ENCODE measurements at regions not wholly inside any gene's neighbourhood (a gene's known extent, or its start where the extent isn't known, plus 50 kb on each side); places are given as distances from the start of the nearest gene placed in this dataset.

- H3K27me3 Mint-ChIP-seq (ENCODE audit: insufficient read depth) = no peaks in the 10 kb centered on the region
- Histone ChIP-seq H3K27me3 (ENCODE audit: control insufficient read depth, insufficient read depth, low read length, poor library complexity, severe bottlenecking) (no peaks in the 10 kb centered on the region), H3K36me3 (ENCODE audit: control insufficient read depth, insufficient read depth, low read length) (no peaks in the 10 kb centered on the region), H3K4me3 (ENCODE audit: low read length) (no peak overlapping the region), H3K4me1 (ENCODE audit: control insufficient read depth, insufficient read depth, low read length) (no peaks in the 10 kb centered on the region), H3K9me3 (ENCODE audit: control insufficient read depth, low read length) (no peaks in the 10 kb centered on the region), H3K27ac (ENCODE audit: low read depth, low read length) (no peak overlapping the region), H3K9ac (ENCODE audit: extremely low read depth, low read length, poor library complexity, severe bottlenecking) (no peak overlapping the region)
- TF ChIP-seq CTCF (conservative IDR thresholded peaks at IDR 0.05) = no peak
- no peak overlapping the region for H3K4me3 Mint-ChIP-seq
- H3K9me3 Mint-ChIP-seq = no peaks in the 10 kb centered on the region
- 90% methylated on average over 4 of the region's 4 CpGs; no CpG with 5 or more reads in 1 of the 2 experiments for WGBS, 2 experiments (ENCODE audit: insufficient coverage in 1 of 2, insufficient read length in 1 of 2)
- no peak for DNase-seq
- no peaks in the 10 kb centered on the region for H3K4me1 Mint-ChIP-seq
- no peaks in the 10 kb centered on the region for H3K36me3 Mint-ChIP-seq (ENCODE audit: low read depth)
- H3K27ac Mint-ChIP-seq = no peak overlapping the region
Measured at GRCh38 chr13:108558489-108558888, 70.9 kb upstream of the MYO16 start.

- H3K4me1 ChIP-seq (ENCODE audit: control insufficient read depth, insufficient read depth, low read length) = no peaks in the 10 kb centered on the region
- Mint-ChIP-seq H3K4me3 (no peak overlapping the region), H3K27ac (no peak overlapping the region), H3K36me3 (ENCODE audit: low read depth) (no peaks in the 10 kb centered on the region), H3K9me3 (no peaks in the 10 kb centered on the region), H3K4me1 (no peaks in the 10 kb centered on the region), H3K27me3 (ENCODE audit: insufficient read depth) (no peaks in the 10 kb centered on the region)
- H3K27me3 ChIP-seq (ENCODE audit: control insufficient read depth, insufficient read depth, low read length, poor library complexity, severe bottlenecking) = no peaks in the 10 kb centered on the region
- no peak overlapping the region for H3K27ac ChIP-seq (ENCODE audit: low read depth, low read length)
- H3K4me3 ChIP-seq (ENCODE audit: low read length) = no peak overlapping the region
- DNase-seq = no peak
- H3K36me3 ChIP-seq (ENCODE audit: control insufficient read depth, insufficient read depth, low read length) = no peaks in the 10 kb centered on the region
- H3K9me3 ChIP-seq (ENCODE audit: control insufficient read depth, low read length) = no peaks in the 10 kb centered on the region
- no peak for TF ChIP-seq CTCF (conservative IDR thresholded peaks at IDR 0.05)
- H3K9ac ChIP-seq (ENCODE audit: extremely low read depth, low read length, poor library complexity, severe bottlenecking) = no peak overlapping the region
- 86 to 95% methylated on average over 2 of the region's 3 CpGs for WGBS, 2 experiments (ENCODE audit: insufficient coverage in 1 of 2, insufficient read length in 1 of 2)
Measured at GRCh38 chr13:108560093-108560492, 69.3 kb upstream of the MYO16 start.

- no peak overlapping the region for H3K4me3 ChIP-seq (ENCODE audit: low read length)
- H3K27ac Mint-ChIP-seq = no peak overlapping the region
- no peaks in the 10 kb centered on the region for H3K4me1 ChIP-seq (ENCODE audit: control insufficient read depth, insufficient read depth, low read length)
- no peaks in the 10 kb centered on the region for H3K36me3 ChIP-seq (ENCODE audit: control insufficient read depth, insufficient read depth, low read length)
- H3K9me3 ChIP-seq (ENCODE audit: control insufficient read depth, low read length) = no peaks in the 10 kb centered on the region
- no peak overlapping the region for H3K27ac ChIP-seq (ENCODE audit: low read depth, low read length)
- no peaks in the 10 kb centered on the region for H3K9me3 Mint-ChIP-seq
- no peak for DNase-seq
- no peak for TF ChIP-seq CTCF (conservative IDR thresholded peaks at IDR 0.05)
- H3K4me1 Mint-ChIP-seq = no peaks in the 10 kb centered on the region
- no peak overlapping the region for H3K4me3 Mint-ChIP-seq
- H3K27me3 Mint-ChIP-seq (ENCODE audit: insufficient read depth) = no peaks in the 10 kb centered on the region
- 72 to 80% methylated on average over 1 to 2 of the region's 2 CpGs for WGBS, 2 experiments (ENCODE audit: insufficient coverage in 1 of 2, insufficient read length in 1 of 2)
- H3K36me3 Mint-ChIP-seq (ENCODE audit: low read depth) = no peaks in the 10 kb centered on the region
- H3K9ac ChIP-seq (ENCODE audit: extremely low read depth, low read length, poor library complexity, severe bottlenecking) = no peak overlapping the region
- H3K27me3 ChIP-seq (ENCODE audit: control insufficient read depth, insufficient read depth, low read length, poor library complexity, severe bottlenecking) = no peaks in the 10 kb centered on the region
Measured at GRCh38 chr13:108561149-108561548, 68.3 kb upstream of the MYO16 start.

Data from endodermal cell (in vitro differentiated cells).